Stimulated activated CD4-positive, alpha-beta T cell treated with anti-CD3 and anti-CD28 coated beads, Interleukin-4, amount 100 ng/mL, for 48 hours (primary cell): ENCODE measurements at regions not wholly inside any gene's neighbourhood (a gene's known extent, or its start where the extent isn't known, plus 50 kb on each side); places are given as distances from the start of the nearest gene placed in this dataset.

ENCODE experiments used
- DNase-seq, 2 donors: peaks; one replicate each; pipeline ENCODE4 v3.0.0-alpha.2; 2020; ENCODE audit warnings: low read depth in 2 of 2

GRCh38 chr17:77905766-77906165 is 52.7 kb upstream of the TNRC6C start:
- no peak for DNase-seq

GRCh38 chr17:77906377-77906871 is 52.1 kb upstream of the TNRC6C start:
- no peak for DNase-seq

- no peak for DNase-seq
Observed at GRCh38 chr17:77907497-77908461, 50.7 kb upstream of the TNRC6C start.

DNA sequence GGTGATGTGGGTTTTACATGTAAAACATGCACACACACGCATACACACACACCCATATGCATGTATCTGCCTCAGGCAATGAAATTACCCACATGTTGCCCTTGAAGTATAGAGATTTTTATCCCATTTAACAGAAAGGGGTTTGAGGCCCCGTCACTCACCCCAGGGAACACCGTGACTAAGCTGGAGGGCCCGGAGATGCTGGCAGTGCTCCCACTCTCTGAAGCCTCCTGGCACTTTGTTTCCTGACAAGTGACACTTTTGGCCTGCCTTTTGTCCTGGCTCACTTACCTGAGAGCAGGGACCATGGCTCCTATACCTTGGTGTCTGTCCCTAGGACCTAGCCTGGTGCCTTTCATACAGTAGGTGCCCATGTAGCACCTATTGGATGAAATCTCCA is 50.0 kb upstream of the TNRC6C start:
- no peak for DNase-seq
